GM18907 (cell line): ENCODE measurements at regions not wholly inside any gene's neighbourhood (a gene's known extent, or its start where the extent isn't known, plus 50 kb on each side); places are given as distances from the start of the nearest gene placed in this dataset.
"Not testable (repeated sequence)": the region's sequence is repeated elsewhere in the genome, so short reads cannot be mapped to it uniquely, and the experiment has no call there.

Experiments
- ATAC-seq: cut with Tn5 transposase; IDR thresholded peaks from one replicate; pipeline ENCODE4 v1.9.1; 2021; ENCODE audit warnings: mild to moderate bottlenecking, moderate library complexity; ENCODE audit not compliant: unreplicated experiment

- ATAC-seq: no peak
These were observed 120.0 kb downstream of the GALR1 start for GRCh38 chr18:77369644-77370043.

GRCh38 chr18:77373730-77374445 is 124.2 kb downstream of the GALR1 start:
- no peak for ATAC-seq

GRCh38 chr18:77374446-77374805 is 124.8 kb downstream of the GALR1 start:
- ATAC-seq: no peak

- no peak for ATAC-seq
These were observed 126.5 kb downstream of the GALR1 start for GRCh38 chr18:77376043-77376732.

- no peak for ATAC-seq
These were observed 127.1 kb downstream of the GALR1 start for GRCh38 chr18:77376733-77377094.

- ATAC-seq: no peak
These were observed 128.2 kb downstream of the GALR1 start for GRCh38 chr18:77377813-77378212.

GRCh38 chr18:77379976-77380509 is 130.4 kb downstream of the GALR1 start:
- no peak for ATAC-seq

GRCh38 chr18:77380695-77381094 is 131.0 kb downstream of the GALR1 start:
- ATAC-seq: no peak

- no peak for ATAC-seq
These were observed 142.7 kb downstream of the GALR1 start for GRCh38 chr18:77392321-77392720.

- ATAC-seq: no peak
These were observed 143.9 kb downstream of the GALR1 start for GRCh38 chr18:77393519-77393918.

GRCh38 chr18:77395953-77396352 is 146.3 kb downstream of the GALR1 start:
- no peak for ATAC-seq

- no peak for ATAC-seq
These were observed 147.4 kb downstream of the GALR1 start for GRCh38 chr18:77397056-77397455.

- no peak for ATAC-seq
These were observed 148.0 kb downstream of the GALR1 start for GRCh38 chr18:77397617-77398016.

GRCh38 chr18:77400561-77400960 is 150.9 kb downstream of the GALR1 start:
- no peak for ATAC-seq

GRCh38 chr18:77401173-77401572 is 151.5 kb downstream of the GALR1 start:
- ATAC-seq: no peak

- no peak for ATAC-seq
These were observed 154.4 kb downstream of the GALR1 start for GRCh38 chr18:77403969-77404535.

GRCh38 chr18:77405096-77405495 is 155.4 kb downstream of the GALR1 start:
- ATAC-seq: no peak

GRCh38 chr18:77407733-77408132 is 158.1 kb downstream of the GALR1 start:
- no peak for ATAC-seq

- ATAC-seq: not testable (repeated sequence)
These were observed 171.9 kb downstream of the GALR1 start for GRCh38 chr18:77421546-77421945.

- ATAC-seq: no peak
These were observed 173.6 kb downstream of the GALR1 start for GRCh38 chr18:77422974-77423867.

GRCh38 chr18:77433076-77433475 is 183.4 kb downstream of the GALR1 start:
- no peak for ATAC-seq
